ENCODE measurements at regions not wholly inside any gene's neighbourhood (a gene's known extent, or its start where the extent isn't known, plus 50 kb on each side); places are given as distances from the start of the nearest gene placed in this dataset.

DNA sequence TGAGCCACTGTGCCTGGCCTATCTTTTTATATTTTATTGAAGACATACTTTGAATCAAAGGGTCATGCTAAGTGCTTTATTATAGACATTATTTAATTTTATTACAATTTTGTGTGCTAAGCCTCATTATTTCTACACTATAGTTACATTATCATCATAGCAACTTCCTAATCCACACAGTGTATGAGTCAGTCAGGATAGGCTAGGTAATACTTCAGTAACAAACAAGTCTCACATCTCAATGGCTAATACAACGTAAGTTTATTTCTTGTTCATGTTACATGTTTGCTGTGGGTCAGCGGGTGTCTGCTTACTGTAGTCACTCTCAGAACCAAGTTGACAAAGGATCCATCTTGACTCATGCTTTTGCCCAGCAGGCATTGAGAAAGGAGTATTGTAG, 292.6 kb upstream of the TGFBR2 start:
- TF ChIP-seq POLR2A (IDR thresholded peaks at IDR 0.05; ENCODE audit: low read length) (no peak), GATA1 (IDR thresholded peaks at IDR 0.05; ENCODE audit: low read depth, low read length) (no peak)
